K562 (cell line): ENCODE measurements at regions not wholly inside any gene's neighbourhood (a gene's known extent, or its start where the extent isn't known, plus 50 kb on each side); places are given as distances from the start of the nearest gene placed in this dataset.

Experiments
- FOXA3 ChIP-seq, 2 experiments: fragments of 450-650 bp in 1 of 2; sonication (generic) in 1 of 2; formaldehyde crosslinking; IDR thresholded peaks in 1 of 2; conservative IDR thresholded peaks in 1 of 2; 2 replicates each; pipeline versions ENCODE4 v1.4.0 to v1.8.0; 2020 to 2022; ENCODE audit warnings: mild to moderate bottlenecking in 2 of 2, missing genetic modification reagents in 1 of 2
- MED1 ChIP-seq: sonication (generic); formaldehyde crosslinking; IDR thresholded peaks from 2 replicates; pipeline ENCODE4 v1.8.1; 2023; ENCODE audit warnings: missing genetic modification reagents, borderline replicate concordance
- POLR2A ChIP-seq: fragments of 450-650 bp; conservative IDR thresholded peaks from 2 replicates; pipeline ENCODE4 v1.6.1; 2016

GRCh38 chr6:151722342-151722741, 85.1 kb upstream of the ESR1 start:
- TF ChIP-seq POLR2A = no peak
- no peak for TF ChIP-seq FOXA3 (CRISPR knock-in tag; conservative IDR thresholded peaks at IDR 0.05 in 1 of 2, IDR thresholded peaks at IDR 0.05 in 1 of 2)
- no peak for TF ChIP-seq MED1 (CRISPR knock-in tag)
